SJSA1 (cell line): ENCODE measurements at regions not wholly inside any gene's neighbourhood (a gene's known extent, or its start where the extent isn't known, plus 50 kb on each side); places are given as distances from the start of the nearest gene placed in this dataset.
A peak's percentile ranks its signal among the peaks of the same experiment; 100 is the strongest.

Source experiments
- DNase-seq, 2 experiments: peaks; one replicate each; pipeline ENCODE4 v3.0.0-alpha.2; 2015 to 2020; ENCODE audit warnings: low spot score in 2 of 2, low read depth in 1 of 2
- H3K27ac ChIP-seq: fragments of 250-450 bp; sonication (Bioruptor Pico); 2 replicates; pipeline ENCODE4 v1.5.1; 2020; ENCODE audit warnings: mild to moderate bottlenecking, moderate library complexity
- H3K27me3 ChIP-seq: fragments of 250-450 bp; sonication (Bioruptor Pico); replicated peaks from 2 replicates; pipeline ENCODE4 v1.5.1; 2020; ENCODE audit warnings: mild to moderate bottlenecking, moderate library complexity
- H3K36me3 ChIP-seq: fragments of 250-450 bp; sonication (Bioruptor Pico); 2 replicates; pipeline ENCODE4 v1.5.1; 2020; ENCODE audit warnings: mild to moderate bottlenecking
- H3K4me1 ChIP-seq: fragments of 250-450 bp; sonication (Bioruptor Pico); replicated peaks from 2 replicates; pipeline ENCODE4 v1.6.1; 2021; ENCODE audit warnings: mild to moderate bottlenecking
- H3K4me3 ChIP-seq: fragments of 250-450 bp; sonication (Bioruptor Pico); 2 replicates; pipeline ENCODE4 v1.5.1; 2020; ENCODE audit warnings: mild to moderate bottlenecking
- H3K9me3 ChIP-seq: fragments of 250-450 bp; sonication (Bioruptor Pico); replicated peaks from 2 replicates; pipeline ENCODE4 v1.5.1; 2020; ENCODE audit warnings: mild to moderate bottlenecking

- Histone ChIP-seq H3K4me1 (peaks cover 82% of the 10 kb centered on the region), H3K27ac (no peak overlapping the region), H3K9me3 (no peaks in the 10 kb centered on the region), H3K36me3 (no peaks in the 10 kb centered on the region), H3K27me3 (no peaks in the 10 kb centered on the region), H3K4me3 (no peak overlapping the region)
- no peak for DNase-seq
These were observed 83.6 kb downstream of the CDC42EP3 start for GRCh38 chr2:37587817-37588216.

GRCh38 chr2:37588316-37588777 is 83.1 kb downstream of the CDC42EP3 start:
- no peaks in the 10 kb centered on the region for H3K9me3 ChIP-seq
- DNase-seq, result no peak
- H3K27ac ChIP-seq, result peak overlapping the region; percentile 79; the same call in 1 of the 2 replicates
- no peaks in the 10 kb centered on the region for H3K36me3 ChIP-seq
- H3K4me3 ChIP-seq, result no peak overlapping the region
- H3K27me3 ChIP-seq, result no peaks in the 10 kb centered on the region
- H3K4me1 ChIP-seq, result peaks cover 80% of the 10 kb centered on the region

GRCh38 chr2:37589298-37589697 is 82.1 kb downstream of the CDC42EP3 start:
- DNase-seq, result no peak
- Histone ChIP-seq H3K4me1 (peaks cover 70% of the 10 kb centered on the region), H3K36me3 (no peaks in the 10 kb centered on the region), H3K9me3 (no peaks in the 10 kb centered on the region), H3K27ac (peak overlapping the region; percentile 79), H3K4me3 (no peak overlapping the region), H3K27me3 (no peaks in the 10 kb centered on the region)

GRCh38 chr2:37590119-37590571 is 81.3 kb downstream of the CDC42EP3 start:
- Histone ChIP-seq H3K27ac (peak overlapping the region; percentile 79), H3K36me3 (no peaks in the 10 kb centered on the region), H3K4me1 (peaks cover 62% of the 10 kb centered on the region), H3K27me3 (no peaks in the 10 kb centered on the region), H3K9me3 (no peaks in the 10 kb centered on the region), H3K4me3 (no peak overlapping the region)
- DNase-seq, result peak; percentile 65 to 87
